Ascending aorta (tissue), 2 donors: ENCODE measurements at regions not wholly inside any gene's neighbourhood (a gene's known extent, or its start where the extent isn't known, plus 50 kb on each side); places are given as distances from the start of the nearest gene placed in this dataset.
A peak's percentile ranks its signal among the peaks of the same experiment; 100 is the strongest.

ENCODE experiments used
- DNase-seq, 2 donors: peaks; one replicate each; pipeline ENCODE4 v3.0.0-alpha.2; 2019; ENCODE audit warnings: low spot score in 2 of 2
- H3K27ac ChIP-seq, 2 donors: fragments of 200-600 bp; sonication (generic); one replicate each; pipeline ENCODE4 v1.5.1; 2016 to 2017; ENCODE audit warnings: mild to moderate bottlenecking in 1 of 2
- H3K27me3 ChIP-seq: fragments of 200-600 bp; sonication (generic); one replicate; pipeline ENCODE4 v1.5.1; 2017
- H3K36me3 ChIP-seq, 2 donors: fragments of 200-600 bp; sonication (generic); one replicate each; pipeline ENCODE4 v1.5.1; 2016
- H3K4me1 ChIP-seq, 2 donors: fragments of 200-600 bp; sonication (generic); one replicate each; pipeline ENCODE4 v1.5.1; 2016 to 2017; ENCODE audit warnings: mild to moderate bottlenecking in 1 of 2
- H3K4me3 ChIP-seq, 2 donors: fragments of 200-600 bp; sonication (generic); one replicate each; pipeline ENCODE4 v1.5.1; 2016 to 2017; ENCODE audit warnings: mild to moderate bottlenecking in 1 of 2
- H3K9me3 ChIP-seq, 2 donors: fragments of 200-600 bp; sonication (generic); one replicate each; pipeline ENCODE4 v1.5.1; 2016
- CTCF ChIP-seq, 3 experiments: fragments of 200-600 bp in 2 of 3; fragments of 450-650 bp in 1 of 3; sonication (generic) in 2 of 3; IDR thresholded peaks; one replicate each; pipeline ENCODE4 v1.5.1; 2016 to 2019; ENCODE audit warnings: antibody characterized with exemption in 3 of 3, mild to moderate bottlenecking in 1 of 3, moderate library complexity in 1 of 3
- intact Hi-C: fragments of 100-400 bp; cut with DNase I; formaldehyde crosslinking; loops from one replicate; pipeline ENCODE4 v1.15.1; 2023

GRCh38 chr5:124841829-124842712 is 95.6 kb upstream of the ZNF608 start:
- Histone ChIP-seq H3K9me3 (no peaks in the 10 kb centered on the region), H3K27ac (peak overlapping the region; percentile 41 to 63), H3K27me3 (no peaks in the 10 kb centered on the region), H3K4me3 (no peak overlapping the region), H3K4me1 (no peaks in the 10 kb centered on the region), H3K36me3 (no peaks in the 10 kb centered on the region)
- intact Hi-C loops = loop anchor here (5.0 kb wide), 1 partner anchor 645 kb away; no protein-coding TSS in a partner anchor
- TF ChIP-seq CTCF (IDR thresholded peaks at IDR 0.05) = no peak
- no peak for DNase-seq

GRCh38 chr5:124842725-124843595 is 96.5 kb upstream of the ZNF608 start:
- peak overlapping the region; percentile 41 to 63 for H3K27ac ChIP-seq
- intact Hi-C loops = loop anchor here (5.0 kb wide), 1 partner anchor 644 kb away; no protein-coding TSS in a partner anchor

GRCh38 chr5:124843596-124843899 is 97.1 kb upstream of the ZNF608 start:
- Histone ChIP-seq H3K4me3 (no peak overlapping the region), H3K27ac (no peak overlapping the region), H3K36me3 (no peaks in the 10 kb centered on the region), H3K4me1 (no peaks in the 10 kb centered on the region), H3K9me3 (no peaks in the 10 kb centered on the region), H3K27me3 (no peaks in the 10 kb centered on the region)
- TF ChIP-seq CTCF (IDR thresholded peaks at IDR 0.05) = no peak
- DNase-seq = no peak
- intact Hi-C loops = loop anchor here (5.0 kb wide), 1 partner anchor 644 kb away; no protein-coding TSS in a partner anchor

More at GRCh38 chr5:124842725-124843595, 96.5 kb upstream of the ZNF608 start:
- Histone ChIP-seq H3K36me3 (no peaks in the 10 kb centered on the region), H3K4me3 (no peak overlapping the region), H3K27me3 (no peaks in the 10 kb centered on the region), H3K4me1 (no peaks in the 10 kb centered on the region), H3K9me3 (no peaks in the 10 kb centered on the region)
- TF ChIP-seq CTCF (IDR thresholded peaks at IDR 0.05) = no peak
- DNase-seq = no peak

- H3K27ac ChIP-seq = no peak overlapping the region
- TF ChIP-seq CTCF (IDR thresholded peaks at IDR 0.05) = no peak
- H3K4me3 ChIP-seq = no peak overlapping the region
- no peaks in the 10 kb centered on the region for H3K36me3 ChIP-seq
- no peak for DNase-seq
- H3K9me3 ChIP-seq = no peaks in the 10 kb centered on the region
- H3K4me1 ChIP-seq = no peaks in the 10 kb centered on the region
- intact Hi-C loops = loop anchor here (5.0 kb wide), 1 partner anchor 643 kb away; no protein-coding TSS in a partner anchor
- H3K27me3 ChIP-seq = no peaks in the 10 kb centered on the region
These were observed 98.0 kb upstream of the ZNF608 start for GRCh38 chr5:124844371-124844920.

- no peak for TF ChIP-seq CTCF (IDR thresholded peaks at IDR 0.05)
- H3K27me3 ChIP-seq = no peaks in the 10 kb centered on the region
- intact Hi-C loops = no loop called here
- no peaks in the 10 kb centered on the region for H3K9me3 ChIP-seq
- H3K4me3 ChIP-seq = no peak overlapping the region
- no peaks in the 10 kb centered on the region for H3K4me1 ChIP-seq
- DNase-seq = no peak
- no peak overlapping the region for H3K27ac ChIP-seq
- no peaks in the 10 kb centered on the region for H3K36me3 ChIP-seq
These were observed 101.5 kb upstream of the ZNF608 start for GRCh38 chr5:124847907-124848306.
